WI38 (cell line): ENCODE measurements at regions not wholly inside any gene's neighbourhood (a gene's known extent, or its start where the extent isn't known, plus 50 kb on each side); places are given as distances from the start of the nearest gene placed in this dataset.

Experiments used
- H3K4me3 ChIP-seq: 2 replicates; pipeline ENCODE4 v1.5.1; 2011; ENCODE audit warnings: low read depth, mild to moderate bottlenecking, control low read depth, low read length
- TF ChIP-seq, protein P1 (sequence below): IDR thresholded peaks from 2 replicates; pipeline ENCODE4 v1.5.1; 2012; ENCODE audit warnings: low read depth, mild to moderate bottlenecking, control low read depth, low read length

DNA sequence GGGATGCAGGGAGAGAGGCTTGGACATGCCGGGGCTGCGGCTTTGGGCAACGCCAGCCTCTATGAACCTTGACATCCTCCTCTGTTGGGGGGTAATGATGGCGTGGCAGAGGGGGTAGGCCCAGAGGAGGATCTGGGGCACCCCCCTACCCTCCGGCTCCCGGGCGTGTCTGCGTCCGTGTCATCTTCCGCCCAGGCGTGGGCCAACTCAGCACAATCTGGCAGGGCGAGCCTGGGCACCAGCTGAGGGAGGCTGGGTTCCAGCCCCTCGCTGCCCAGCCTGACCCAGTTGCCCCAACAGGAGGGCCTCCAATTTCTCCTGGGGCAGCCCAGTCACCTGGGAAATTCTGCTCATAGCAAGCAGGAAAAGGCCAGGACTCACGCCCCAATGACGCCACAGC is 62.9 kb upstream of the IL17B start:
- TF ChIP-seq, protein P1, sequence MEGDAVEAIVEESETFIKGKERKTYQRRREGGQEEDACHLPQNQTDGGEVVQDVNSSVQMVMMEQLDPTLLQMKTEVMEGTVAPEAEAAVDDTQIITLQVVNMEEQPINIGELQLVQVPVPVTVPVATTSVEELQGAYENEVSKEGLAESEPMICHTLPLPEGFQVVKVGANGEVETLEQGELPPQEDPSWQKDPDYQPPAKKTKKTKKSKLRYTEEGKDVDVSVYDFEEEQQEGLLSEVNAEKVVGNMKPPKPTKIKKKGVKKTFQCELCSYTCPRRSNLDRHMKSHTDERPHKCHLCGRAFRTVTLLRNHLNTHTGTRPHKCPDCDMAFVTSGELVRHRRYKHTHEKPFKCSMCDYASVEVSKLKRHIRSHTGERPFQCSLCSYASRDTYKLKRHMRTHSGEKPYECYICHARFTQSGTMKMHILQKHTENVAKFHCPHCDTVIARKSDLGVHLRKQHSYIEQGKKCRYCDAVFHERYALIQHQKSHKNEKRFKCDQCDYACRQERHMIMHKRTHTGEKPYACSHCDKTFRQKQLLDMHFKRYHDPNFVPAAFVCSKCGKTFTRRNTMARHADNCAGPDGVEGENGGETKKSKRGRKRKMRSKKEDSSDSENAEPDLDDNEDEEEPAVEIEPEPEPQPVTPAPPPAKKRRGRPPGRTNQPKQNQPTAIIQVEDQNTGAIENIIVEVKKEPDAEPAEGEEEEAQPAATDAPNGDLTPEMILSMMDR = no peak
- H3K4me3 ChIP-seq = no peak overlapping the region

DNA sequence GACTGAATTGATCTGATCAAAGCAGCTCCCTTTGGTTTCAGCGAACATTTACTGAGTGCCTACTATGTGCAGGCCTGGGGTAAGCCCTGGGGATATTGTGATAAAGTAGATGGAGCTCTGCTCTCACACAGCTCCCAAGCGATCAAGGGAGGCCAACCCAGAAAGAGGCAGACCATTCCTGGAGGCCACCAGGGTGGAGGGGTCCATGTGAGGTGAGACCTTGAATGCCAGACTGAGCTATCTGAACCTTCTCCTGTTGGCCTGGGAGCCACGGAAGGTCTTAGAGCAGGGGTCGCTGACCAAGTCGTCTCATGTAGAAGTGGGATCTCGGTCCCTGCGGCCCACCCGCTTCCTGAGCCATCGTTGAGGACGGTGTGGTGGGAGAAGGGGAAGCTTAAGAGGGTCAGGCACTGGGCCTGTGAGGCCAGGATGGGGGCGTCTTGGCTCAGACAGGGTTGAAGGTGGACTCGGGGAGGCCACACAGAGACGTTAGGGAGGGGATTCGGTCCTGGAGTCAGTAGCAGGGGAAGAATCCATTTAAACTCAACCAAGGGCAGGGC is 62.2 kb upstream of the IL17B start:
- TF ChIP-seq, protein P1 = no peak

DNA sequence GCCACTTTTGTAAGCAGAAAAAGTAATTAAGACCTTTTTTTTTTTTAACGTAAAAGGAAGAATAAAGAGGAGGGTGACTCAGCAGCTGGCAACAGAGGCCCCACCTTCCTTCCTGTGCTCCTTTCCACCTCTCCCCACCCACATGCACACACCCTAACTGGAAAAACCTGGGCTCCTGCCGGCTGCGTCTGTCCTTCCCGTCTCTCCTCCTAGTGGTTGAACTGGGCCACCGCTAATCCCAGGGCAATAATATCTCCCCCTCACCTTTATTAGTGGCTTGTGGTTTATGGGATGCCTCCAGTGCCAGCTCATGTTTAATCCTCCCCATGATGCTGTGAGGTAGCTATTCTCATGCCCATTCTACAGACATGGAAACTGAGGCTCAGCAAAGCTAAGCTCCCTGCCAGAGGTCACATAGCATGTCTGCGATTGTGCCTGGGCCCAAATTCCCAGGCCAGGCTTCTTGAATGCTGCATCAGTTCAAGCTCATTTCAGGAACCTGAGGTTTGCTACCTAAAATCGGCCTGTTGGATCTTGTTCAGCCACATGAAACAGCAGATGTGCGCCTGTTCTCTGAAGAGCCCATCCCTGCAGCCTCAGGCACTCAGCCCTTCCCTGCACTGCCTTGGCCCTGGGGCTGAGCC is 60.9 kb upstream of the IL17B start:
- H3K4me3 ChIP-seq = no peak overlapping the region
- TF ChIP-seq, protein P1 = peak; percentile 13

More for the DNA sequence above, 62.2 kb upstream of the IL17B start:
- no peak overlapping the region for H3K4me3 ChIP-seq

DNA sequence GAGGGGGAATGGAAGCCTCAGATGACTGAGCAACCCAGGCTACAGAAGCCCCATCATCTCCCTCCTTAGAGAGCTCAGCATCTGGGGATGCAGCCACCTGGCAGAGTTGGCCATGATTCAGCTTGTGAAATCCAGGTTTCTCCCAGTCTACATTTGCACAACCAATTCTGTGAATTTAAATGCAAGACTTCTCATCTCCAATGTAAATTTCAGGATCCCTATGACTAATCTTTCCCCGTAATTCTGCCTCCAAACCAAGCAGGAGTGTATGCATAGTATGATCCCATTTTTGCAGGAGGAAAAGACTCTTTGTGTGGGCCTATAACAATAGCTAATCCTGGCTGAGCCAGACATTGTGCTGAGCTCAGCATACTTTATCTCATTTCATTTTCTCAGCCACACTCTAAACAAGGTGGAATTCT is 59.6 kb upstream of the IL17B start:
- H3K4me3 ChIP-seq = no peak overlapping the region
- TF ChIP-seq, protein P1 = no peak

DNA sequence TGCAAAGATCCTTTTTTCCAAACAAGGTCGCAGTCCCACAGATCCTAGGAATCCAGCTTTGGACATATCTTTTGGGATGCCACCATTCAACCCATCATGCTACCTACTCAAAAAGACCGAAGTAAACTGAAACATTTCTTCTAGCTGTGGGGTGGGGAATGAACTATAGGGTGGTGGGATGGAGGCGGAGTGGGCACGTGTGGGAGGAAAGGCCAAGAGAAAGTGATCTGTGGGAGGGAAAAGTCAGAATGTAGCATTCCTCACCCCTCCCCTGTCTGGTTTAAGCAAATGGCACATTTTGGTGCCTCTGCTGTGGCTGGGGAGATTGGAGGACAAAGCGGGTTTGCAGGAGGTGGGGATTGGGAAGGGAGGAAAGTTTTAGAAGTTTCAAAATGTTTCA is 59.2 kb upstream of the IL17B start:
- H3K4me3 ChIP-seq = no peak overlapping the region
- TF ChIP-seq, protein P1 = no peak

DNA sequence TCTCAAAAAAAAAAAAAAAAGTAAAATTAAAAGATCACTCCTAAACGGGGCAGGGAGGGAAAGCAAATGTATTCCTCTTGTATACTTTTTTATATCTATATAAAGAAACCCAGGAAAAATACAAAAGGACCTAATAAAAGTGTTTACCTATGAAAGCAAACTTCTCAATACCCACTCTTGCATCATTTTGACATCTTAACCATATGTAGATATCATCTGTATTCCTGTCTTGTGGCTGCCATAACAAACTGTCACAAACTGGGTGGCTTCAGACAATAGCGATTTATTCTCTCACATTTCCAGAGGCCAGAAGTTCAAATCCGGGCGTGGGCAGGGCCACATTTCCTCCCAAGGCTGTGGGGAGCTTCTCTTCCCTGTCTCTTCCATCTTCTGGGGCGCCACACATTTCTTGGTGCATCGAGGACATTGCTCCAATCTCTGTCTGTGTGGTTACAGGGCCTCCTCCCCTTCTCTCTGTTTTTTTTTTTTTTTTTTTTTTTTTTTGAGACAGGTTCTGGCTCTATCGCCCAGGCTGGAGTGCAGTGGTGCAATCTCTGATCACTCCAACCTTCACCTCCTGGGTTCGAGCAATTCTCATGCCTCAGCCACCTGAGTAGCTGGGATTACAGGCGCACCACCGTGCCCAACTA is 58.4 kb upstream of the IL17B start:
- TF ChIP-seq, protein P1 = no peak
- no peak overlapping the region for H3K4me3 ChIP-seq

DNA sequence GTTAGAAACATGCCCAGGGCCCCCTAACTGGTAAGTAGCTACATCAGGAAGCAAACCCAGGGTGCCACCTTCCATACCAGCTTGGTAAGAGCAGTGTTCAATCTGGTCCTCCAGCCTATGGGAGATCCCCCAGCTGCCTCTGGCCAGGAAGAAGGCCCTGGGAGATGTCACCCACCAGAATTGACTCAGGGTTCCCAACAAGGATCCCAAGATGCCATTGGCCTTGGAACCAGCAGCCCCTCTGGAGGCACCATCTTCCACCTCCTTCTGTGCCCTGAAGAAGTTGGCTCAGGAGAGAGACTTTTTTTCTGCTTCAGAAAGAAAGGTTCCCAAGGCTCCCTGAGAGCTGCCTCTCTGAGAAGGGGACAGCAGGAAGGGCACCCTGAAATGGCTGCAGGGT is 56.6 kb upstream of the IL17B start:
- TF ChIP-seq, protein P1 = no peak
- H3K4me3 ChIP-seq = no peak overlapping the region
